ENCODE measurements at regions not wholly inside any gene's neighbourhood (a gene's known extent, or its start where the extent isn't known, plus 50 kb on each side); places are given as distances from the start of the nearest gene placed in this dataset.
A peak's percentile ranks its signal among the peaks of the same experiment; 100 is the strongest.

GRCh38 chr6:150528648-150529285 is 70.9 kb upstream of the PLEKHG1 start:
- H3K27ac ChIP-seq (ENCODE audit: low read depth, low read length) = peak overlapping the region; percentile 72
- no peak overlapping the region for H3K4me3 ChIP-seq (ENCODE audit: low read depth, low read length)
- DNase-seq = peak in 1 of 2 donors; percentile 7
- no peaks in the 10 kb centered on the region for H3K79me2 ChIP-seq (ENCODE audit: control insufficient read depth, insufficient read depth, low read length, poor library complexity)
- H3K4me2 ChIP-seq (ENCODE audit: low read length) = peak overlapping the region; percentile 3
- no peak overlapping the region for H2AFZ ChIP-seq (ENCODE audit: insufficient read depth, low read length, poor library complexity)
- H3K9ac ChIP-seq (ENCODE audit: low read length) = no peak overlapping the region
- H3K4me1 ChIP-seq (ENCODE audit: control insufficient read depth in 1 of 2, insufficient read depth in 2 of 2, low read length in 2 of 2) = peaks cover 4 to 5% of the 10 kb centered on the region in 2 experiments
- H2BK120ac ChIP-seq (ENCODE audit: insufficient read depth, low read length, poor library complexity) = no peak overlapping the region
- H3K14ac ChIP-seq (ENCODE audit: low read length) = no peak overlapping the region
- no peak overlapping the region for H3K18ac ChIP-seq (ENCODE audit: low read length)
- no peak overlapping the region for H3K4ac ChIP-seq (ENCODE audit: low read depth, low read length)
- H3K23ac ChIP-seq (ENCODE audit: low read length) = no peak overlapping the region
- no peak overlapping the region for H4K8ac ChIP-seq (ENCODE audit: low read depth, low read length)
- H3K9me3 ChIP-seq (ENCODE audit: insufficient read depth, low read depth, low read length) = no peaks in the 10 kb centered on the region
- no CpG with 5 or more reads among the region's 11 CpGs for WGBS (ENCODE audit: extremely low coverage, insufficient coverage, insufficient read length)
- H3K27me3 ChIP-seq (ENCODE audit: insufficient read depth, low read length) = no peaks in the 10 kb centered on the region
- H2BK12ac ChIP-seq (ENCODE audit: low read length) = no peak overlapping the region
- H2BK5ac ChIP-seq (ENCODE audit: low read depth, low read length, poor library complexity) = no peak overlapping the region
- no peaks in the 10 kb centered on the region for H3K36me3 ChIP-seq (ENCODE audit: control insufficient read depth in 1 of 2, insufficient read depth in 2 of 2, low read length in 2 of 2)
- H3K79me1 ChIP-seq (ENCODE audit: low read length) = peaks cover 3% of the 10 kb centered on the region
- no peak overlapping the region for H2AK5ac ChIP-seq (ENCODE audit: low read length)
- H4K12ac ChIP-seq (ENCODE audit: low read depth, low read length) = no peak overlapping the region
- no peak overlapping the region for H4K91ac ChIP-seq (ENCODE audit: low read depth, low read length)

- Histone ChIP-seq H3K9ac (ENCODE audit: low read length) (no peak overlapping the region), H3K4me1 (ENCODE audit: control insufficient read depth in 1 of 2, insufficient read depth in 2 of 2, low read length in 2 of 2) (peaks cover 4 to 5% of the 10 kb centered on the region in 2 experiments), H3K18ac (ENCODE audit: low read length) (no peak overlapping the region), H3K14ac (ENCODE audit: low read length) (no peak overlapping the region), H3K4ac (ENCODE audit: low read depth, low read length) (no peak overlapping the region), H4K91ac (ENCODE audit: low read depth, low read length) (no peak overlapping the region), H2BK120ac (ENCODE audit: insufficient read depth, low read length, poor library complexity) (peak overlapping the region; percentile 64), H3K4me2 (ENCODE audit: low read length) (no peak overlapping the region), H2BK5ac (ENCODE audit: low read depth, low read length, poor library complexity) (no peak overlapping the region), H3K79me2 (ENCODE audit: control insufficient read depth, insufficient read depth, low read length, poor library complexity) (no peaks in the 10 kb centered on the region), H3K36me3 (ENCODE audit: control insufficient read depth in 1 of 2, insufficient read depth in 2 of 2, low read length in 2 of 2) (no peaks in the 10 kb centered on the region), H3K27ac (ENCODE audit: low read depth, low read length) (peak overlapping the region; percentile 72), H2BK12ac (ENCODE audit: low read length) (peak overlapping the region; percentile 79), H3K9me3 (ENCODE audit: insufficient read depth, low read depth, low read length) (no peaks in the 10 kb centered on the region), H2AK5ac (ENCODE audit: low read length) (no peak overlapping the region), H3K23ac (ENCODE audit: low read length) (no peak overlapping the region), H4K8ac (ENCODE audit: low read depth, low read length) (no peak overlapping the region), H3K4me3 (ENCODE audit: low read depth, low read length) (no peak overlapping the region), H2AFZ (ENCODE audit: insufficient read depth, low read length, poor library complexity) (no peak overlapping the region), H3K79me1 (ENCODE audit: low read length) (peaks cover 3% of the 10 kb centered on the region), H4K12ac (ENCODE audit: low read depth, low read length) (no peak overlapping the region), H3K27me3 (ENCODE audit: insufficient read depth, low read length) (no peaks in the 10 kb centered on the region)
- WGBS (ENCODE audit: extremely low coverage, insufficient coverage, insufficient read length) = no CpG with 5 or more reads among the region's 3 CpGs
- DNase-seq = peak in 1 of 2 donors; percentile 64
These were observed 70.0 kb upstream of the PLEKHG1 start for GRCh38 chr6:150529646-150530045.

- Histone ChIP-seq H2AFZ (ENCODE audit: insufficient read depth, low read length, poor library complexity) (no peak overlapping the region), H3K18ac (ENCODE audit: low read length) (no peak overlapping the region), H3K79me1 (ENCODE audit: low read length) (peaks cover 3% of the 10 kb centered on the region), H3K27me3 (ENCODE audit: insufficient read depth, low read length) (no peaks in the 10 kb centered on the region), H2BK5ac (ENCODE audit: low read depth, low read length, poor library complexity) (no peak overlapping the region), H3K36me3 (ENCODE audit: control insufficient read depth in 1 of 2, insufficient read depth in 2 of 2, low read length in 2 of 2) (no peaks in the 10 kb centered on the region), H3K4ac (ENCODE audit: low read depth, low read length) (no peak overlapping the region), H3K9me3 (ENCODE audit: insufficient read depth, low read depth, low read length) (no peaks in the 10 kb centered on the region), H3K4me3 (ENCODE audit: low read depth, low read length) (no peak overlapping the region), H4K12ac (ENCODE audit: low read depth, low read length) (no peak overlapping the region), H3K27ac (ENCODE audit: low read depth, low read length) (no peak overlapping the region), H3K4me2 (ENCODE audit: low read length) (no peak overlapping the region), H3K9ac (ENCODE audit: low read length) (no peak overlapping the region), H2AK5ac (ENCODE audit: low read length) (no peak overlapping the region), H4K91ac (ENCODE audit: low read depth, low read length) (no peak overlapping the region), H4K8ac (ENCODE audit: low read depth, low read length) (no peak overlapping the region), H3K14ac (ENCODE audit: low read length) (no peak overlapping the region), H3K4me1 (ENCODE audit: control insufficient read depth in 1 of 2, insufficient read depth in 2 of 2, low read length in 2 of 2) (peaks cover 4 to 5% of the 10 kb centered on the region in 2 experiments), H2BK12ac (ENCODE audit: low read length) (no peak overlapping the region), H3K23ac (ENCODE audit: low read length) (no peak overlapping the region), H3K79me2 (ENCODE audit: control insufficient read depth, insufficient read depth, low read length, poor library complexity) (no peaks in the 10 kb centered on the region), H2BK120ac (ENCODE audit: insufficient read depth, low read length, poor library complexity) (no peak overlapping the region)
- no CpG with 5 or more reads among the region's 1 CpG for WGBS (ENCODE audit: extremely low coverage, insufficient coverage, insufficient read length)
- DNase-seq = no peak
These were observed 67.7 kb upstream of the PLEKHG1 start for GRCh38 chr6:150531957-150532356.

- H3K27me3 ChIP-seq (ENCODE audit: insufficient read depth, low read length) = no peaks in the 10 kb centered on the region
- H3K79me2 ChIP-seq (ENCODE audit: control insufficient read depth, insufficient read depth, low read length, poor library complexity) = no peaks in the 10 kb centered on the region
- H3K18ac ChIP-seq (ENCODE audit: low read length) = no peak overlapping the region
- no peak overlapping the region for H2AFZ ChIP-seq (ENCODE audit: insufficient read depth, low read length, poor library complexity)
- no peak overlapping the region for H3K4ac ChIP-seq (ENCODE audit: low read depth, low read length)
- no CpG with 5 or more reads among the region's 5 CpGs for WGBS (ENCODE audit: extremely low coverage, insufficient coverage, insufficient read length)
- no peaks in the 10 kb centered on the region for H3K79me1 ChIP-seq (ENCODE audit: low read length)
- H3K4me2 ChIP-seq (ENCODE audit: low read length) = no peak overlapping the region
- H3K4me3 ChIP-seq (ENCODE audit: low read depth, low read length) = no peak overlapping the region
- no peaks in the 10 kb centered on the region for H3K36me3 ChIP-seq (ENCODE audit: control insufficient read depth in 1 of 2, insufficient read depth in 2 of 2, low read length in 2 of 2)
- H2BK120ac ChIP-seq (ENCODE audit: insufficient read depth, low read length, poor library complexity) = no peak overlapping the region
- H2AK5ac ChIP-seq (ENCODE audit: low read length) = no peak overlapping the region
- no peak overlapping the region for H3K14ac ChIP-seq (ENCODE audit: low read length)
- no peak overlapping the region for H3K9ac ChIP-seq (ENCODE audit: low read length)
- no peak overlapping the region for H4K91ac ChIP-seq (ENCODE audit: low read depth, low read length)
- DNase-seq = no peak
- peaks cover 0 to under 1% of the 10 kb centered on the region in 2 experiments for H3K4me1 ChIP-seq (ENCODE audit: control insufficient read depth in 1 of 2, insufficient read depth in 2 of 2, low read length in 2 of 2)
- no peak overlapping the region for H2BK12ac ChIP-seq (ENCODE audit: low read length)
- H4K8ac ChIP-seq (ENCODE audit: low read depth, low read length) = no peak overlapping the region
- no peak overlapping the region for H3K27ac ChIP-seq (ENCODE audit: low read depth, low read length)
- no peak overlapping the region for H3K23ac ChIP-seq (ENCODE audit: low read length)
- no peak overlapping the region for H2BK5ac ChIP-seq (ENCODE audit: low read depth, low read length, poor library complexity)
- H3K9me3 ChIP-seq (ENCODE audit: insufficient read depth, low read depth, low read length) = no peaks in the 10 kb centered on the region
- H4K12ac ChIP-seq (ENCODE audit: low read depth, low read length) = no peak overlapping the region
These were observed 65.1 kb upstream of the PLEKHG1 start for GRCh38 chr6:150534553-150534952.

Measured in trophoblast cell (in vitro differentiated cells and primary cell).